ENCODE measurements at regions not wholly inside any gene's neighbourhood (a gene's known extent, or its start where the extent isn't known, plus 50 kb on each side); places are given as distances from the start of the nearest gene placed in this dataset.

DNA sequence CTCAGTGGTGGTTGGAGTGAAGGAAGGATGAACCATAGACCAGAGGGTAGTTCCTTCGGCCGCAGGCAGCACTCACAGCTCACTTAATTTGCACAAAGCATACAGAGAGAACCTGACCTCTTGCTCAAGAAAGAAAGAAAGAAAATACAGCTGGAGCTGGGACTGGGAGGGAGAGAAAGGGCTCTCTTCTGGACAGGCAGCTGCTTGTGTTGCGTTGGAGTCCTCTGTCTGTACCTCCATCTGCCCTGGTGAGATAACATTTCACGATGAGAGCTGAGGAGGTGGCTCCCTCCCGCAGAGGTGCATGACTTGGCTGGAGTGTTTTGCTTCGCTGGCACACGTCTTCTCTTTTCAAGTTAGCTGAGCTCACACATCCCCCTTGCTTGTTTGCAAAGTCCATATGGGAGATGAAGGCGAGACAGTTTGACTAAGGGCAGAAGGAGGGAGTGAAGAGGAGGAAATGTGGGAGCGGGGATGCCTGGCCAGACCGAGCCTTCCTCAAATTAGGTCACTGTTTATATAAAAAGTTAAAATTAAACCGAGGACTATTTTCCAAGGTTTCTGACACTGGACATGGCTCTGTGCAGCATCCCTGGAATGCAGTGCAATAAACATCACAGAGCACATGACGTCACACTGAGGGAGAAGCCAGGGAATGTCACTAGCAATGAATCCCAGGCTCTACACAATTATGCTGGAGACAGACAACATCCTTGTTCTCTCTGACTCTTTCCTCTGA, 359.4 kb downstream of the CD83 start:
- TF ChIP-seq, protein P1, sequence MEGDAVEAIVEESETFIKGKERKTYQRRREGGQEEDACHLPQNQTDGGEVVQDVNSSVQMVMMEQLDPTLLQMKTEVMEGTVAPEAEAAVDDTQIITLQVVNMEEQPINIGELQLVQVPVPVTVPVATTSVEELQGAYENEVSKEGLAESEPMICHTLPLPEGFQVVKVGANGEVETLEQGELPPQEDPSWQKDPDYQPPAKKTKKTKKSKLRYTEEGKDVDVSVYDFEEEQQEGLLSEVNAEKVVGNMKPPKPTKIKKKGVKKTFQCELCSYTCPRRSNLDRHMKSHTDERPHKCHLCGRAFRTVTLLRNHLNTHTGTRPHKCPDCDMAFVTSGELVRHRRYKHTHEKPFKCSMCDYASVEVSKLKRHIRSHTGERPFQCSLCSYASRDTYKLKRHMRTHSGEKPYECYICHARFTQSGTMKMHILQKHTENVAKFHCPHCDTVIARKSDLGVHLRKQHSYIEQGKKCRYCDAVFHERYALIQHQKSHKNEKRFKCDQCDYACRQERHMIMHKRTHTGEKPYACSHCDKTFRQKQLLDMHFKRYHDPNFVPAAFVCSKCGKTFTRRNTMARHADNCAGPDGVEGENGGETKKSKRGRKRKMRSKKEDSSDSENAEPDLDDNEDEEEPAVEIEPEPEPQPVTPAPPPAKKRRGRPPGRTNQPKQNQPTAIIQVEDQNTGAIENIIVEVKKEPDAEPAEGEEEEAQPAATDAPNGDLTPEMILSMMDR (IDR thresholded peaks at IDR 0.05; ENCODE audit: low read depth, low read length, poor library complexity, severe bottlenecking): no peak
- TF ChIP-seq EZH2phosphoT487 (IDR thresholded peaks at IDR 0.05; ENCODE audit: borderline replicate concordance, low read length): no peak
